A549 (cell line): ENCODE measurements at regions not wholly inside any gene's neighbourhood (a gene's known extent, or its start where the extent isn't known, plus 50 kb on each side); places are given as distances from the start of the nearest gene placed in this dataset.
"Not testable (repeated sequence)": the region's sequence is repeated elsewhere in the genome, so short reads cannot be mapped to it uniquely, and the experiment has no call there.

Experiments
- ATAC-seq, 2 experiments: fragments of 200-7000 bp in 1 of 2; fragments of >200 bp in 1 of 2; cut with Nextera tagmentation in 1 of 2; cut with Tn5 transposase in 1 of 2; 3 replicates each; pipeline versions ENCODE4 v1.8.0 to v1.9.1; 2018 to 2020; ENCODE audit warnings: mild to moderate bottlenecking in 1 of 2, moderate library complexity in 1 of 2
- CTCF ChIA-PET: fragments of 300-600 bp; sonication (Branson Sonifier 250); formaldehyde crosslinking; extraction: SDS; loops from one replicate; lab custom pipeline; 2021; ENCODE audit warnings: antibody characterized with exemption, inconsistent platforms; lab: Yijun Ruan, JAX
- POLR2A ChIA-PET: fragments of 350-600 bp; formaldehyde crosslinking; extraction: SDS; loops from one replicate; lab custom pipeline; 2021; ENCODE audit warnings: antibody characterized with exemption, inconsistent platforms; lab: Yijun Ruan, JAX
- DNase-seq, 2 experiments: peaks; one replicate each; pipeline versions ENCODE4 v3.0.0 to v3.0.0-alpha.2; 2011 to 2016; ENCODE audit warnings: low read depth in 1 of 2, low spot score in 1 of 2
- FAIRE-seq: peaks from 2 replicates; lab custom pipeline; 2011; peaks lifted over from hg19 to GRCh38; lab: Jason Lieb, UNC
- H3K27ac ChIP-seq, 2 experiments: fragments of >200 bp; sonication (Bioruptor Twin); formaldehyde crosslinking; 3 replicates each; pipeline ENCODE4 v1.5.1; 2016 to 2017
- H3K4me1 ChIP-seq: fragments of >200 bp; sonication (Bioruptor Twin); formaldehyde crosslinking; 3 replicates; pipeline ENCODE4 v1.6.1; 2016
- H3K4me2 ChIP-seq: fragments of >200 bp; sonication (Bioruptor Twin); formaldehyde crosslinking; 3 replicates; pipeline ENCODE4 v1.6.1; 2016
- H3K4me3 ChIP-seq: fragments of >200 bp; sonication (Bioruptor Twin); formaldehyde crosslinking; 3 replicates; pipeline ENCODE4 v1.5.1; 2016
- H3K9me3 ChIP-seq: fragments of >200 bp; sonication (Bioruptor Twin); formaldehyde crosslinking; 3 replicates; pipeline ENCODE4 v1.6.1; 2016
- BHLHE40 ChIP-seq: IDR thresholded peaks from 2 replicates; pipeline ENCODE4 v1.6.1; 2012; ENCODE audit warnings: low read depth, low read length, inconsistent platforms
- CHD2 ChIP-seq: fragments of 150-350 bp; IDR thresholded peaks from 2 replicates; pipeline ENCODE4 v1.6.1; 2014; ENCODE audit warnings: low read length; ENCODE audit not compliant: partially characterized antibody
- E2F6 ChIP-seq: IDR thresholded peaks from 2 replicates; pipeline ENCODE4 v1.6.1; 2012; ENCODE audit warnings: low read depth, borderline replicate concordance
- EHF ChIP-seq: fragments of 250-450 bp; sonication (Bioruptor Pico); IDR thresholded peaks from 2 replicates; pipeline ENCODE4 v1.5.0; 2020; ENCODE audit warnings: mild to moderate bottlenecking
- ESRRA ChIP-seq: fragments of 150-350 bp; IDR thresholded peaks from 2 replicates; pipeline ENCODE4 v1.6.1; 2014; ENCODE audit warnings: mild to moderate bottlenecking, low read length, borderline replicate concordance
- FOSL2 ChIP-seq, 2 experiments: fragments of 450-650 bp in 1 of 2; fragments of >200 bp in 1 of 2; sonication (Bioruptor Twin) in 1 of 2; formaldehyde crosslinking; IDR thresholded peaks; 2 replicates each; pipeline versions ENCODE4 v1.5.0 to v1.6.1; 2016 to 2020; ENCODE audit warnings: mild to moderate bottlenecking in 1 of 2, moderate library complexity in 1 of 2
- HDAC2 ChIP-seq: fragments of 200-600 bp; sonication (generic); IDR thresholded peaks from 2 replicates; pipeline ENCODE4 v1.6.1; 2016
- HOXB13 ChIP-seq: fragments of 250-450 bp; sonication (Bioruptor Pico); IDR thresholded peaks from 2 replicates; pipeline ENCODE4 v1.5.0; 2020; ENCODE audit warnings: low read depth, mild to moderate bottlenecking, moderate library complexity
- HOXB5 ChIP-seq: fragments of 250-450 bp; sonication (Bioruptor Pico); IDR thresholded peaks from 2 replicates; pipeline ENCODE4 v1.5.0; 2020; ENCODE audit warnings: mild to moderate bottlenecking, moderate library complexity
- KDM1A ChIP-seq: fragments of 200-600 bp; sonication (generic); IDR thresholded peaks from 2 replicates; pipeline ENCODE4 v1.6.1; 2016; ENCODE audit warnings: low read depth, mild to moderate bottlenecking
- MAFK ChIP-seq: fragments of 450-650 bp; IDR thresholded peaks from 2 replicates; pipeline ENCODE4 v1.6.1; 2014; ENCODE audit not compliant: partially characterized antibody
- MAZ ChIP-seq: fragments of 150-350 bp; IDR thresholded peaks from 2 replicates; pipeline ENCODE4 v1.6.1; 2014; ENCODE audit warnings: antibody characterized with exemption, low read depth, low read length, borderline replicate concordance
- MYC ChIP-seq: IDR thresholded peaks from 2 replicates; pipeline ENCODE4 v1.6.1; 2012; ENCODE audit warnings: mild to moderate bottlenecking, inconsistent platforms, low read length, improper control_type of control experiment, borderline replicate concordance
- NR3C1 ChIP-seq: fragments of >200 bp; sonication (Bioruptor Twin); formaldehyde crosslinking; IDR thresholded peaks from 3 replicates; pipeline ENCODE4 v1.6.1; 2017
- RAD21 ChIP-seq, 2 experiments: fragments of >200 bp in 1 of 2; sonication (Bioruptor Twin) in 1 of 2; formaldehyde crosslinking in 1 of 2; IDR thresholded peaks in 1 of 2; conservative IDR thresholded peaks in 1 of 2; 2 replicates in 1 of 2; 3 replicates in 1 of 2; pipeline ENCODE4 v1.6.1; 2012 to 2018; ENCODE audit warnings: inconsistent platforms in 1 of 2
- RNF2 ChIP-seq: fragments of 200-600 bp; sonication (generic); IDR thresholded peaks from 2 replicates; pipeline ENCODE4 v1.6.1; 2016; ENCODE audit warnings: low read depth, mild to moderate bottlenecking, antibody characterized with exemption, moderate library complexity, borderline replicate concordance
- SMC3 ChIP-seq: fragments of >200 bp; sonication (Bioruptor Twin); formaldehyde crosslinking; IDR thresholded peaks from 3 replicates; pipeline ENCODE4 v1.6.1; 2018; ENCODE audit warnings: inconsistent platforms
- TFCP2L1 ChIP-seq: fragments of 250-450 bp; sonication (Bioruptor Pico); IDR thresholded peaks from 2 replicates; pipeline ENCODE4 v1.5.0; 2021; ENCODE audit warnings: mild to moderate bottlenecking
- TP53 ChIP-seq: fragments of 250-450 bp; sonication (Bioruptor Pico); IDR thresholded peaks from 2 replicates; pipeline ENCODE4 v1.5.0; 2021; ENCODE audit warnings: mild to moderate bottlenecking, moderate library complexity
- ZFP36 ChIP-seq: fragments of 450-650 bp; IDR thresholded peaks from 2 replicates; pipeline ENCODE4 v1.6.1; 2014; ENCODE audit warnings: borderline replicate concordance; ENCODE audit not compliant: partially characterized antibody
- ZNF302 ChIP-seq: fragments of 250-450 bp; sonication (Bioruptor Pico); IDR thresholded peaks from 2 replicates; pipeline ENCODE4 v1.9.0; 2021; ENCODE audit warnings: inconsistent platforms, mild to moderate bottlenecking, moderate library complexity
- ZSCAN20 ChIP-seq: fragments of 250-450 bp; sonication (Bioruptor Pico); IDR thresholded peaks from 2 replicates; pipeline ENCODE4 v1.8.0; 2022; ENCODE audit warnings: mild to moderate bottlenecking, moderate library complexity
- WGBS: methylation state at CpG from one replicate; pipeline ENCODE4 v1.1.6; 2017; ENCODE audit errors: missing lambda C conversion rate; 5-methylcytosine and 5-hydroxymethylcytosine counted together

- no peak; a peak in 1 of 6 replicates for ATAC-seq
- no peak overlapping the region for H3K4me2 ChIP-seq
- no peak overlapping the region for H3K27ac ChIP-seq
- H3K9me3 ChIP-seq, result no peaks in the 10 kb centered on the region
- H3K4me3 ChIP-seq, result no peak overlapping the region
- no peaks in the 10 kb centered on the region for H3K4me1 ChIP-seq
- no peak for TF ChIP-seq FOSL2 (IDR thresholded peaks at IDR 0.05)
- no peak for TF ChIP-seq FOSL2 (CRISPR knock-in tag; IDR thresholded peaks at IDR 0.05)
- no peak for TF ChIP-seq CHD2
- TF ChIP-seq ZSCAN20 (CRISPR knock-in tag), result no peak
- no peak for TF ChIP-seq EHF (CRISPR knock-in tag)
- TF ChIP-seq MYC, result no peak
- no peak for TF ChIP-seq NR3C1
- TF ChIP-seq, all 56 proteins: peak for 0
- ChIA-PET CTCF (interaction anchor here (0.7 to 1.4 kb wide), 3 partner anchors 11 to 240 kb away, joined by 3 read pairs; no protein-coding TSS in a partner anchor), POLR2A (no interaction called here)
- FAIRE-seq (no peak), DNase-seq (no peak)
- 90% methylated on average over 27 of the region's 27 CpGs for WGBS
Observed at GRCh38 chr2:10195278-10196109, 73.0 kb downstream of the RRM2 start.

GRCh38 chr2:10196110-10196892 lies 73.8 kb downstream of the RRM2 start:
- no peak overlapping the region for H3K27ac ChIP-seq
- H3K4me3 ChIP-seq, result no peak overlapping the region
- FAIRE-seq (no peak), DNase-seq (no peak), ATAC-seq (peak; percentile 5 to 19; a peak in 3 of 6 replicates)
- no peak overlapping the region for H3K4me2 ChIP-seq
- TF ChIP-seq BHLHE40 (no peak), TP53 (CRISPR knock-in tag) (no peak), ZNF302 (no peak)
- H3K9me3 ChIP-seq, result no peaks in the 10 kb centered on the region
- ChIA-PET CTCF (interaction anchor here (0.7 to 1.4 kb wide), 2 partner anchors 213 to 239 kb away, joined by 3 read pairs; no protein-coding TSS in a partner anchor), POLR2A (no interaction called here)
- 83% methylated on average over 18 of the region's 22 CpGs for WGBS
- no peaks in the 10 kb centered on the region for H3K4me1 ChIP-seq

GRCh38 chr2:10196948-10197696 lies 74.6 kb downstream of the RRM2 start:
- H3K9me3 ChIP-seq, result no peaks in the 10 kb centered on the region
- WGBS, result 91% methylated on average over 17 of the region's 17 CpGs
- CTCF ChIA-PET, result no interaction called here
- no peak overlapping the region for H3K4me3 ChIP-seq
- H3K4me1 ChIP-seq, result no peaks in the 10 kb centered on the region
- ATAC-seq (peak in 1 of 2 experiments; percentile 11; a peak in 2 of 6 replicates), FAIRE-seq (no peak), DNase-seq (no peak)
- no peak overlapping the region for H3K4me2 ChIP-seq
- TF ChIP-seq ESRRA, result no peak
- no peak for TF ChIP-seq HOXB5
- TF ChIP-seq MAFK, result peak; percentile 90
- no peak for TF ChIP-seq HDAC2
- POLR2A ChIA-PET, result no interaction called here
- no peak overlapping the region for H3K27ac ChIP-seq

- H3K9me3 ChIP-seq, result no peaks in the 10 kb centered on the region
- ATAC-seq, result no peak
- no peak overlapping the region for H3K27ac ChIP-seq
- POLR2A ChIA-PET, result no interaction called here
- no peak for TF ChIP-seq HOXB13 (CRISPR knock-in tag)
- TF ChIP-seq ZFP36, result no peak
- no peak for TF ChIP-seq RAD21 (conservative IDR thresholded peaks at IDR 0.05 in 1 of 2, IDR thresholded peaks at IDR 0.05 in 1 of 2)
- TF ChIP-seq MAZ, result no peak
- no peak for TF ChIP-seq FOSL2 (IDR thresholded peaks at IDR 0.05)
- no peak for TF ChIP-seq FOSL2 (CRISPR knock-in tag; IDR thresholded peaks at IDR 0.05)
- no peak for TF ChIP-seq TFCP2L1
- no peak for TF ChIP-seq SMC3
- no peak for TF ChIP-seq KDM1A
- TF ChIP-seq BHLHE40, result no peak
- no peak for TF ChIP-seq RNF2
- no peak for TF ChIP-seq E2F6
- TF ChIP-seq, all 56 proteins: peak for 0
- Histone ChIP-seq H3K4me2 (no peak overlapping the region), H3K4me1 (no peaks in the 10 kb centered on the region), H3K4me3 (no peak overlapping the region)
- CTCF ChIA-PET, result interaction anchor here (0.9 kb wide), 1 partner anchor 29 kb away, joined by 3 read pairs; no protein-coding TSS in a partner anchor
- FAIRE-seq, result no peak
- 80% methylated on average over 5 of the region's 5 CpGs for WGBS
- no peak for DNase-seq
Observed at GRCh38 chr2:10197697-10198076, 75.1 kb downstream of the RRM2 start.

GRCh38 chr2:10198482-10198881 lies 75.9 kb downstream of the RRM2 start:
- H3K4me3 ChIP-seq, H3K4me1 ChIP-seq, H3K27ac ChIP-seq, POLR2A ChIA-PET, H3K9me3 ChIP-seq, DNase-seq, FAIRE-seq, H3K4me2 ChIP-seq, ATAC-seq: not testable (repeated sequence)
- CTCF ChIA-PET, result interaction anchor here (0.9 kb wide), 1 partner anchor 28 kb away, joined by 3 read pairs; no protein-coding TSS in a partner anchor
- WGBS, result 78% methylated on average over 6 of the region's 6 CpGs
